Sigmoid colon (tissue), 4 donors: ENCODE measurements at regions not wholly inside any gene's neighbourhood (a gene's known extent, or its start where the extent isn't known, plus 50 kb on each side); places are given as distances from the start of the nearest gene placed in this dataset.

Experiments
- EP300 ChIP-seq, 4 donors: sonication (generic); formaldehyde crosslinking; IDR thresholded peaks; one replicate each; pipeline ENCODE4 v1.6.1; 2017; ENCODE audit warnings: antibody characterized with exemption in 4 of 4
- POLR2A ChIP-seq, 2 donors: fragments of 450-650 bp; IDR thresholded peaks; one replicate each; pipeline ENCODE4 v1.6.1; 2016; ENCODE audit warnings: antibody characterized with exemption in 2 of 2, mild to moderate bottlenecking in 2 of 2, moderate library complexity in 2 of 2
- TF ChIP-seq, protein P1 (sequence below), 4 experiments: fragments of 450-650 bp in 3 of 4; fragments of 200-600 bp in 1 of 4; IDR thresholded peaks; one replicate each; pipeline ENCODE4 v1.5.1; 2016 to 2019; ENCODE audit warnings: antibody characterized with exemption in 4 of 4, mild to moderate bottlenecking in 3 of 4, moderate library complexity in 2 of 4

DNA sequence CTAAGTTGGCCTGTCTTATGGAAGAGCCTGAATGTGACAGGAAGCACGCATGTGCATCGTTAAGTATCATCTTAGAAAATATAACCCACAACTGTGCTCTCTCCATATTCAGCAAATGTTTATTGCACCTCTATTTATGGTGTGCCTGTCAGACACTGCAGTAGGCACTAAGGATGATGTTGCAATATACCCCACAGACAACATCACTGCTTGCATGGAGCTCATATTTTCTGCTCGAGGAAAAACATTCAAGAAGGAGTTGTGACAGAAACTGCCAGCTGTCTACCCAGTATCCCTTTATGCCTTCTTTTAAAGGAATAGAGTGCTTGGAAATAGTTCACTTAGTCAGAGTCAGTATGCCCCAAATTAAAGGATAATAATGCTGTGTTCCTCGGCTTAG lies 132.3 kb upstream of the RBFOX1 start:
- TF ChIP-seq, protein P1, sequence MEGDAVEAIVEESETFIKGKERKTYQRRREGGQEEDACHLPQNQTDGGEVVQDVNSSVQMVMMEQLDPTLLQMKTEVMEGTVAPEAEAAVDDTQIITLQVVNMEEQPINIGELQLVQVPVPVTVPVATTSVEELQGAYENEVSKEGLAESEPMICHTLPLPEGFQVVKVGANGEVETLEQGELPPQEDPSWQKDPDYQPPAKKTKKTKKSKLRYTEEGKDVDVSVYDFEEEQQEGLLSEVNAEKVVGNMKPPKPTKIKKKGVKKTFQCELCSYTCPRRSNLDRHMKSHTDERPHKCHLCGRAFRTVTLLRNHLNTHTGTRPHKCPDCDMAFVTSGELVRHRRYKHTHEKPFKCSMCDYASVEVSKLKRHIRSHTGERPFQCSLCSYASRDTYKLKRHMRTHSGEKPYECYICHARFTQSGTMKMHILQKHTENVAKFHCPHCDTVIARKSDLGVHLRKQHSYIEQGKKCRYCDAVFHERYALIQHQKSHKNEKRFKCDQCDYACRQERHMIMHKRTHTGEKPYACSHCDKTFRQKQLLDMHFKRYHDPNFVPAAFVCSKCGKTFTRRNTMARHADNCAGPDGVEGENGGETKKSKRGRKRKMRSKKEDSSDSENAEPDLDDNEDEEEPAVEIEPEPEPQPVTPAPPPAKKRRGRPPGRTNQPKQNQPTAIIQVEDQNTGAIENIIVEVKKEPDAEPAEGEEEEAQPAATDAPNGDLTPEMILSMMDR (IDR thresholded peaks at IDR 0.05): no peak
- TF ChIP-seq EP300 (IDR thresholded peaks at IDR 0.05) (no peak), POLR2A (IDR thresholded peaks at IDR 0.05) (no peak)
